GM20000 (cell line): ENCODE measurements at regions not wholly inside any gene's neighbourhood (a gene's known extent, or its start where the extent isn't known, plus 50 kb on each side); places are given as distances from the start of the nearest gene placed in this dataset.

Source experiments
- DNase-seq: peaks from one replicate; pipeline ENCODE4 v3.0.0; 2012; ENCODE audit warnings: low spot score
- TF ChIP-seq, protein P1 (sequence below): IDR thresholded peaks from 2 replicates; pipeline ENCODE4 v1.5.1; 2012; ENCODE audit warnings: mild to moderate bottlenecking, control low read depth; ENCODE audit errors: extremely low read depth, missing control alignments

DNA sequence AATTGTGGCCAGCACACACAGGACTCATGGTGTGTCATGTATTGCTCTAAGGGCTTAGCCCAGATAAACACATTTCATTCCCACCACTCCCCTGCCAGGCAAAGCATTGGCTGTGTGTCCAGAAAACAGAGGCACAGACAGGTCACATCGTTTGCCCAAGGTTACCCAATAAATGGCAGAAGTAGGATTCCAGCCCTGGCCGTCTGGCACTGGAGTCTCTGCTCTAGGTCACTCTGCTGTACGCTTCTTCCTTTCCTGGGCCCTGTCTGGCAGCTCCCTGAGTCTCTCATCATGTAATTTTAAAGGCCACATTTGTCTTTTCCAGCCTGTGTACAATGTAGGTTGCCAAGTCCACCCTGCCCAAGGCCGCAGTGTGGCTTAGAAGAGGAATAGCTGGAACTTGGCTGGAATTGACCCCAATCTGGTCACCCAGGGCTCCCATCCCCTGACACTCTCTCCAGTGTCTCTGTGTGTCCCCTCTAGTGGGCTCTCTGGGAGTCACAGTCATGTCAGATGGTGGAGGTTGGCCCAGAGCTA lies 264.5 kb upstream of the TSHZ3 start:
- no peak for DNase-seq
- TF ChIP-seq, protein P1, sequence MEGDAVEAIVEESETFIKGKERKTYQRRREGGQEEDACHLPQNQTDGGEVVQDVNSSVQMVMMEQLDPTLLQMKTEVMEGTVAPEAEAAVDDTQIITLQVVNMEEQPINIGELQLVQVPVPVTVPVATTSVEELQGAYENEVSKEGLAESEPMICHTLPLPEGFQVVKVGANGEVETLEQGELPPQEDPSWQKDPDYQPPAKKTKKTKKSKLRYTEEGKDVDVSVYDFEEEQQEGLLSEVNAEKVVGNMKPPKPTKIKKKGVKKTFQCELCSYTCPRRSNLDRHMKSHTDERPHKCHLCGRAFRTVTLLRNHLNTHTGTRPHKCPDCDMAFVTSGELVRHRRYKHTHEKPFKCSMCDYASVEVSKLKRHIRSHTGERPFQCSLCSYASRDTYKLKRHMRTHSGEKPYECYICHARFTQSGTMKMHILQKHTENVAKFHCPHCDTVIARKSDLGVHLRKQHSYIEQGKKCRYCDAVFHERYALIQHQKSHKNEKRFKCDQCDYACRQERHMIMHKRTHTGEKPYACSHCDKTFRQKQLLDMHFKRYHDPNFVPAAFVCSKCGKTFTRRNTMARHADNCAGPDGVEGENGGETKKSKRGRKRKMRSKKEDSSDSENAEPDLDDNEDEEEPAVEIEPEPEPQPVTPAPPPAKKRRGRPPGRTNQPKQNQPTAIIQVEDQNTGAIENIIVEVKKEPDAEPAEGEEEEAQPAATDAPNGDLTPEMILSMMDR: no peak

DNA sequence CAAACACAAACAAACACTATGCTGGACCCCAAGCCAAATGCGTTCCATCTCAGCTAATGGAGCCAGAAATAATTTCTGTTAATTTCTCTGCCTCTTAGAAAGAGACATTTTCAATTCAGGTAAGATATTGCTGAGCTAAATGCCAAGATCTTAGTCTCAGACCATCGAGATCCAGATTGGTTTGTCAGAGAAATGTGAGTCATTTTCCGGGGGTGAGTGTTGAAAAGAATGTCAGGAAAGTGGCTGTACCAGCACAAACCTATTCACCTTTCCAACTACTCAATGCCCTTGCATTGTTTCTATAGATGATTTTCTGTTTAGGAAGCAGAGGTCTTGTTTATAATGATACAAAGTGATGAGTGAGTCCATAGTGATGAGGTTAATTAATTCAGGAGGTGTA lies 266.8 kb upstream of the TSHZ3 start:
- TF ChIP-seq, protein P1: no peak
- no peak for DNase-seq

DNA sequence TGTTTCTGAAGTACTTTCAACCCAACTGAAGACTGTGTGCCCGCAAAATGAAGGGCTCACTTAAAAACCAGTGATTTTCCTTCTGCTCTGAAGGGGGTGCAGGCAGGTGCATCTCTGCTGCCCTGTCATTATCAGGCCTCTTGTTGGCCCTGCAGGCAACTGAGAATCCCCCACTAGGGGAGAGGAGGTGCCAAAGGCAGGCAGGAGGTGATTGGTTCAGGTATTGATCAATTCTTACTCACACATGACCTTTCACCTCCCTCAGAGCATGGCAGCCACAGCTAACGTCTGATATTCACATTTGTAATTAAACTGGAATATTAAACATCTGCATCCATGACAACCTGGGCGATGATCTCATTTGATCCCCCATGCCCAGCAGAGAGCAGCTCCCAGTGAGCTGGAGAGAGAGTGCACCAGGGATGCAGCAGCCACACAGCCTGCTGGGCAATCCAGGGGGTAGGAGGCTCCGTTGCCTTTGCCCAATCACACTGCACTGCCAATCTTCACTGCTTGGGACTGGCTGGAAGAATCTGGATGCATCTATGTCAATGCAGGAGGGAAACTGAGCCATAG lies 267.9 kb upstream of the TSHZ3 start:
- TF ChIP-seq, protein P1: no peak
- DNase-seq: no peak

DNA sequence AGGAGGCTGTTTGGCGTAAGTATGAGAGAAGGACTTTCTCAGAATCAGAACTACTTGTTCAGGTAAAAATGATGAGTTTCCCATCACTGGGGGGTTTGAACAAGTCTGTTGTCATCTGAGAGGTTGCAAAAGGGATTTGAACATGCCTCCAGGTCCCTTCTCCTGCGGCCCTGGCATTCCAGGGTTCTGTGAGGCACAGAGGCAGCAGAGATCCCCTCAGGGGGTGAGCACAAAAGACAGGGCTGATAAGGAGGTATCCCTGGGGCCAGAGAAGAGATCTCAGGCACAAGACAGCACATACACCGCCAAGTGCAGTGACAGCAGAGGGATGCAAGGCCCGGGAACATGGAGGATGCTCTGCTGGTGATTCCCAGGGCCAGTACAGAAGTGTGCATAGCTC lies 275.8 kb upstream of the TSHZ3 start:
- no peak for DNase-seq
- TF ChIP-seq, protein P1: no peak

DNA sequence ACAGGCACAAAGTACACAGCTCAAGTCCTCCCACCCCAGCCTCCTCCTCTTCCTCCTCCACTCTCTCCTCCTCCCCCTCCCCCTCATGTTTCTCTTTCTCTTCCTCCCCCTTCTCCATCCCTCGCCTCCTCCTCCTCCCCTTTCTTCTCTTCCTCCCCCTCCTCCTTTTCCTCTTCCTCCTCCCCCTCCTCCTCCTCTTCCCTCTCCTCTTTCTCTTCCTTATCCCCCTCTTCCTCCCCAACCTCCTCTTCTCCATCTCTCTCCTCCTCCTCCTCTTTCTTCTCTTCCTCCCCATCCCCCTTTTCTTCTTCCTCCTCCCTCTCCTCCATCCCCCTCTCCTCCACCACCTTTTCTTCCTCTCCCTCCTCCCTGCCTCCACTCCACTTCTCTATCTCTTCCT lies 276.3 kb upstream of the TSHZ3 start:
- no peak for DNase-seq
- TF ChIP-seq, protein P1: no peak

DNA sequence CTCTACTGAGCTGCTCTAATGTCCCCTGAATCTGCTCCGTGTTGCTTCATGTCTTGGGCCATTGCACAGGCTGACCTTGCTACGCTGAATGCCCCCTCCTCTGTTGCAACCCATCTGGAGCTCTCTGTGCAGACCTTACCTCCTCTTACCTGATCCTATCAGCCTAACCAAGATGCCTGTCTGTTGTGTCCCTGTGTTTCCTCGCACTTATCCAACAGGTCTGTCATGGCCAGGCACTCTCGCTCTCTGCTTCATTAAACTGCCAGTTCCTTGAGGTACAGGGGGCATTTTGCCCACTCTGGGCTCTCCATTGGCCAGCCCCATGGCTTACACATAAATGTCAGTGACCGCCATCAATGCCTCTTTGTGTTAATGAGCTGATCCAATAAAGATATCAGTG lies 277.7 kb upstream of the TSHZ3 start:
- TF ChIP-seq, protein P1: no peak
- no peak for DNase-seq

DNA sequence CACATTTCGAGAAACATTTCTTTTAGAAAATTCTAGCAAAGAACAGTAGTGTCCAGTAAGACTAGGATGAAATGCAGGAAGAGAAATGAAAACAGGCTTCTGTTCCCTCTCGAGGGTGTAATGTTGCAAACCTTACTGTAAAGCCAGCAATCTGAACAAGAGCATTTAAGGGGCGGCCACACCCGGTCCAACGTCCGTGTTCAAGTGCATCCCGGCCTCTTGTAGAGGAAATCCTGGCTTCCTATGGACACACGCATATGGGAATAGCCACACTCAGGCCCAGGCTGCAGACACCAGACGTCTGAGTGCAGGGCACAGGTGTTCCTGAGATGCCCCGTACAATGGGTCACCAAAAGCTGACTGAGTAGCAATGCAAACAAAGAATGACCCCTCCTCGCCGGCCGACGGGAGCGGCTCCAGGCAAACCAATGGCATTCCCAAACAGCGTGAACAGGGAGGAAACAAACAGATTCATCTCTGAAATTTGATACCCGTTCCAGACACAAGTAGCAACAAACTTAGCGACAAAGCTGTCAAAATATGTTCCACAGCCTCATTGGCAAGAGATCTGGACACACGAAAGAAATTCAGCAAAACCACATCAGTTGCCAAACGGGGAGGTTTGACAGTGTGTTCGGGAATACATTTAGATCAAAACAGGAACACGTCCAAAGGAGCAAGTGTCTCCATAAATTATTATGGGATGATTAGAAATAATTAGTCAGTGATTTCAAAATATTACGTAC lies 278.6 kb upstream of the TSHZ3 start:
- TF ChIP-seq, protein P1: no peak
- DNase-seq: no peak
